Endothelial cell of umbilical vein (primary cell): ENCODE measurements at regions not wholly inside any gene's neighbourhood (a gene's known extent, or its start where the extent isn't known, plus 50 kb on each side); places are given as distances from the start of the nearest gene placed in this dataset.
"Not testable (repeated sequence)": the region's sequence is repeated elsewhere in the genome, so short reads cannot be mapped to it uniquely, and the experiment has no call there.

Experiments
- CTCF ChIP-seq, 2 donors: IDR thresholded peaks; 1 replicate in 1 of 2; 2 replicates in 1 of 2; pipeline ENCODE4 v1.5.1; 2011; ENCODE audit warnings: low read length in 2 of 2, mild to moderate bottlenecking in 2 of 2, moderate library complexity in 2 of 2, control low read depth in 1 of 2, inconsistent platforms in 1 of 2, low read depth in 1 of 2; ENCODE audit not compliant: insufficient read depth in 1 of 2; ENCODE audit errors: extremely low read depth in 1 of 2
- EZH2 ChIP-seq: IDR thresholded peaks from 2 replicates; pipeline ENCODE4 v1.6.1; 2012; ENCODE audit warnings: borderline replicate concordance, low read depth, mild to moderate bottlenecking, moderate library complexity, low read length, inconsistent platforms; ENCODE audit not compliant: severe bottlenecking
- FOS ChIP-seq: IDR thresholded peaks from 2 replicates; pipeline ENCODE4 v1.6.1; 2011; ENCODE audit warnings: mild to moderate bottlenecking, low read length, moderate library complexity, borderline replicate concordance; ENCODE audit not compliant: insufficient read depth
- GATA2 ChIP-seq: IDR thresholded peaks from 2 replicates; pipeline ENCODE4 v1.7.0; 2011; ENCODE audit warnings: low read depth, mild to moderate bottlenecking, moderate library complexity, mixed read lengths, low read length; ENCODE audit not compliant: insufficient read length, insufficient read depth
- JUN ChIP-seq: IDR thresholded peaks from 2 replicates; pipeline ENCODE4 v1.6.1; 2011; ENCODE audit warnings: borderline replicate concordance, low read depth; ENCODE audit not compliant: insufficient read length, insufficient read depth
- MAX ChIP-seq: IDR thresholded peaks from 2 replicates; pipeline ENCODE4 v1.6.1; 2011; ENCODE audit not compliant: insufficient read depth, insufficient read length
- MYC ChIP-seq: IDR thresholded peaks from one replicate; pipeline ENCODE4 v1.6.1; 2011; ENCODE audit warnings: mild to moderate bottlenecking, low read depth, low read length
- POLR2A ChIP-seq: IDR thresholded peaks from 2 replicates; pipeline ENCODE4 v1.6.1; 2012; ENCODE audit warnings: low read depth, mild to moderate bottlenecking, control low read depth, low read length
- POLR2AphosphoS5 ChIP-seq: IDR thresholded peaks from 2 replicates; pipeline ENCODE4 v1.6.1; 2012; ENCODE audit warnings: low read depth, mild to moderate bottlenecking, control low read depth, low read length, moderate library complexity; ENCODE audit not compliant: insufficient read depth

DNA sequence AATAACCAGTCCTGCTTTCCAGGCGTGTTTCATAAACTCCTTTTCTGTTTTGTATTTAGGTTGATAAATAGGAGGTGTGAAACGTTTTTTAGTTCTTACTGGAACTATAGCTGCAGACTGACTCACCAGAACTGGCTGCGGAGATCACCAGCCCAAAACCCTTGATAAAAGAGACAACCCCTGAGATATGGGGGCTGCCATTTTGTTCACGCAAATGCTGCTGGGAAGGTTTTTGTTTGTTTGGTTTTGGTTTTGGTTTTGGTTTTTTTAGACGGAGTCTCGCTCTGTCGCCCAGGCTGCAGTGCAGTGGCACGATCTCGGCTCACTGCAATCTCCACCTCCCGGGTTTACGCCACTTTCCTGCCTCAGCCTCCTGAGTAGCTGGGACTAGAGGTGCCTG, 87.1 kb downstream of the FOXI3 start:
- not testable (repeated sequence) for TF ChIP-seq CTCF (IDR thresholded peaks at IDR 0.05; ENCODE audit: extremely low read depth in 1 of 2, insufficient read depth in 1 of 2, low read depth in 1 of 2, low read length in 2 of 2); MAX; EZH2; POLR2A; POLR2AphosphoS5; JUN; MYC; GATA2; FOS
